ENCODE measurements at regions not wholly inside any gene's neighbourhood (a gene's known extent, or its start where the extent isn't known, plus 50 kb on each side); places are given as distances from the start of the nearest gene placed in this dataset.

DNA sequence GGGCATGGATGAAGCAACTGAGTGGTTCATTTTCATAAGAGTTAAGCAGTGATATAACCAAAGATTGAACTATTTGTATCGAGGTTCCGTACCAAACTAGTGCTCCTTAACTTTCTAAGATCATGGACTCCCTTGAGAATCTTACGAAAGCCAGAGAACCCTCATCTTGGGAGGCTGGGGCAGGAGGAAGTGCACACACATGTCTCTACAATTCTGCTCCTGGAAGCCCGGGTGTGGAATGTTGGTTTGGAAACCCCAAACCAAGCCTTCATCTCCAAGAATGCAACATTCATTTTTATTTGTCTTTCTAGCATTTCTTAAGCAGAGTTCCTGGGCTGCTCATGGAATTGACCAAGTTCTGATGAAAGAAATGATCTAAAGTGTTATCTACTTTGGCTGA, 215.0 kb upstream of the PRNP start:
- Histone ChIP-seq H3K23me2 (ENCODE audit: insufficient read length, low read depth, low read length, poor library complexity, severe bottlenecking) (no peaks in the 10 kb centered on the region), H3K79me1 (ENCODE audit: insufficient read depth, low read depth, low read length, poor library complexity, severe bottlenecking) (no peaks in the 10 kb centered on the region), H2BK5ac (ENCODE audit: insufficient read length, low read length) (no peak overlapping the region), H4K5ac (ENCODE audit: insufficient read length, low read depth, low read length) (no peak overlapping the region), H4K8ac (replicated peaks; ENCODE audit: insufficient read length, low read depth, low read length) (no peak overlapping the region), H3K9ac (ENCODE audit: extremely low read depth, insufficient read length, low read length) (no peak overlapping the region), H3K27me3 (ENCODE audit: insufficient read depth, low read length) (no peaks in the 10 kb centered on the region), H3K14ac (ENCODE audit: insufficient read depth, low read length) (no peak overlapping the region), H2BK120ac (ENCODE audit: low read depth, low read length, poor library complexity, severe bottlenecking) (no peak overlapping the region), H2BK20ac (ENCODE audit: low read depth, low read length, poor library complexity, severe bottlenecking) (no peak overlapping the region), H3K4me1 (ENCODE audit: insufficient read depth, low read length) (no peaks in the 10 kb centered on the region), H2BK15ac (ENCODE audit: low read depth, low read length) (no peak overlapping the region), H3K4ac (ENCODE audit: low read depth, low read length) (no peak overlapping the region), H3K4me2 (ENCODE audit: insufficient read depth, insufficient read length, low read length) (no peak overlapping the region), H3K27ac (ENCODE audit: insufficient read length, low read depth, low read length) (no peak overlapping the region), H3K23ac (ENCODE audit: insufficient read length, low read depth, low read length) (no peak overlapping the region), H4K91ac (ENCODE audit: insufficient read length, low read depth, low read length) (no peak overlapping the region), H2BK12ac (ENCODE audit: insufficient read length, low read depth, low read length) (no peak overlapping the region), H3T11ph (ENCODE audit: low read length) (no peak overlapping the region), H3K9me3 (ENCODE audit: control insufficient read depth, low read depth, low read length) (no peaks in the 10 kb centered on the region), H3K18ac (ENCODE audit: insufficient read length, low read depth, low read length) (no peak overlapping the region), H2AFZ (ENCODE audit: low read length) (no peak overlapping the region), H2AK5ac (ENCODE audit: insufficient read length, low read length) (no peak overlapping the region), H4K20me1 (ENCODE audit: control insufficient read depth, insufficient read depth, insufficient read length) (no peaks in the 10 kb centered on the region), H3K79me2 (ENCODE audit: insufficient read depth, low read length) (no peaks in the 10 kb centered on the region), H3K56ac (ENCODE audit: insufficient read length, low read depth, low read length) (no peak overlapping the region)
- TF ChIP-seq, protein P1, sequence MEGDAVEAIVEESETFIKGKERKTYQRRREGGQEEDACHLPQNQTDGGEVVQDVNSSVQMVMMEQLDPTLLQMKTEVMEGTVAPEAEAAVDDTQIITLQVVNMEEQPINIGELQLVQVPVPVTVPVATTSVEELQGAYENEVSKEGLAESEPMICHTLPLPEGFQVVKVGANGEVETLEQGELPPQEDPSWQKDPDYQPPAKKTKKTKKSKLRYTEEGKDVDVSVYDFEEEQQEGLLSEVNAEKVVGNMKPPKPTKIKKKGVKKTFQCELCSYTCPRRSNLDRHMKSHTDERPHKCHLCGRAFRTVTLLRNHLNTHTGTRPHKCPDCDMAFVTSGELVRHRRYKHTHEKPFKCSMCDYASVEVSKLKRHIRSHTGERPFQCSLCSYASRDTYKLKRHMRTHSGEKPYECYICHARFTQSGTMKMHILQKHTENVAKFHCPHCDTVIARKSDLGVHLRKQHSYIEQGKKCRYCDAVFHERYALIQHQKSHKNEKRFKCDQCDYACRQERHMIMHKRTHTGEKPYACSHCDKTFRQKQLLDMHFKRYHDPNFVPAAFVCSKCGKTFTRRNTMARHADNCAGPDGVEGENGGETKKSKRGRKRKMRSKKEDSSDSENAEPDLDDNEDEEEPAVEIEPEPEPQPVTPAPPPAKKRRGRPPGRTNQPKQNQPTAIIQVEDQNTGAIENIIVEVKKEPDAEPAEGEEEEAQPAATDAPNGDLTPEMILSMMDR (conservative IDR thresholded peaks at IDR 0.05) = no peak
- Mint-ChIP-seq H3K27ac (no peak overlapping the region), H3K4me3 (no peak overlapping the region), H3K36me3 (ENCODE audit: insufficient read depth in 1 of 3, low read depth in 3 of 3) (no peaks in the 10 kb centered on the region), H3K27me3 (ENCODE audit: low read depth) (no peaks in the 10 kb centered on the region), H3K9me3 (no peaks in the 10 kb centered on the region), H3K4me1 (no peaks in the 10 kb centered on the region)
- WGBS (ENCODE audit: extremely low coverage, insufficient read length, low lambda C conversion rate) = no CpG with 5 or more reads among the region's 4 CpGs
- DNase-seq = no peak

Measured in H9 (cell line).